HCT116 (cell line): ENCODE measurements at regions not wholly inside any gene's neighbourhood (a gene's known extent, or its start where the extent isn't known, plus 50 kb on each side); places are given as distances from the start of the nearest gene placed in this dataset.

ENCODE experiments used
- ATAC-seq: fragments of 200-7000 bp; cut with Tn5 transposase; 2 replicates; pipeline ENCODE4 v1.9.1; 2020; ENCODE audit warnings: mild to moderate bottlenecking, moderate library complexity
- BruUV-seq: library from RNA; stranded (reverse); fragments of 400-500 nt; replicated peaks from 2 replicates; lab custom pipeline; 2021; lab: Mats Ljungman, UMichigan
- CTCF ChIA-PET: fragments of 300-600 bp; sonication (Branson Sonifier 250); formaldehyde crosslinking; loops from one replicate; lab custom pipeline; 2021; ENCODE audit warnings: antibody characterized with exemption; lab: Charles Lee
- POLR2A ChIA-PET: fragments of 300-600, 350-600 bp; sonication (Branson Sonifier 250); formaldehyde crosslinking; loops from one replicate; lab custom pipeline; 2021; ENCODE audit warnings: antibody characterized with exemption; lab: Charles Lee
- RAD21 ChIA-PET, 2 experiments: fragments of 300-600 bp; sonication (Branson Sonifier 250); formaldehyde crosslinking; loops; one replicate each; lab custom pipeline; 2023; ENCODE audit warnings: low total read pairs in 2 of 2; ENCODE audit not compliant: uncharacterized antibody in 2 of 2, unreplicated experiment in 2 of 2, low non-redundant PET in 1 of 2; lab: Charles Lee
- DNase-seq: peaks from one replicate; pipeline ENCODE4 v3.0.0-alpha.2; 2010; ENCODE audit warnings: low read depth, low spot score
- H2AFZ ChIP-seq: fragments of 200-600 bp; shearing (Covaris generic), sonication (generic); 2 replicates; pipeline ENCODE4 v1.6.1; 2017; ENCODE audit warnings: low read depth, mixed run types, mixed read lengths, antibody characterized with exemption, low read length; ENCODE audit not compliant: poor library complexity, severe bottlenecking
- H3K27ac ChIP-seq: 2 replicates; pipeline ENCODE4 v1.5.1; 2012; ENCODE audit warnings: low read depth, low read length
- H3K27me3 ChIP-seq: fragments of 200-600 bp; sonication (generic); 2 replicates; pipeline ENCODE4 v1.6.1; 2016; ENCODE audit warnings: mixed run types, low read length, mixed read lengths; ENCODE audit not compliant: insufficient read depth
- H3K36me3 ChIP-seq, 2 experiments: fragments of 200-500 bp in 1 of 2; fragments of 200-600 bp in 1 of 2; sonication (Bioruptor generic) in 1 of 2; sonication (generic) in 1 of 2; 2 replicates each; pipeline versions ENCODE4 v1.5.1 to v1.6.1; 2014 to 2016; ENCODE audit warnings: low read length in 2 of 2, inconsistent platforms in 1 of 2, mixed read lengths in 1 of 2, mixed run types in 1 of 2; ENCODE audit not compliant: insufficient read depth in 2 of 2, control insufficient read depth in 1 of 2
- H3K4me1 ChIP-seq, 2 experiments: fragments of 200-600 bp in 1 of 2; sonication (generic) in 1 of 2; 2 replicates each; pipeline versions ENCODE4 v1.5.1 to v1.6.1; 2012 to 2017; ENCODE audit warnings: low read length in 2 of 2, inconsistent platforms in 1 of 2, mild to moderate bottlenecking in 1 of 2, mixed read lengths in 1 of 2, mixed run types in 1 of 2, moderate library complexity in 1 of 2; ENCODE audit not compliant: insufficient read depth in 2 of 2, control insufficient read depth in 1 of 2
- H3K4me2 ChIP-seq: fragments of 200-600 bp; sonication (generic); 2 replicates; pipeline ENCODE4 v1.6.1; 2017; ENCODE audit warnings: mixed run types, low read length, mixed read lengths
- H3K4me3 ChIP-seq, 2 experiments: fragments of 200-600 bp in 1 of 2; sonication (generic) in 1 of 2; replicated peaks in 1 of 2; 2 replicates each; pipeline ENCODE4 v1.5.1; 2011 to 2016; ENCODE audit warnings: low read length in 2 of 2, control low read depth in 1 of 2, low read depth in 1 of 2, mild to moderate bottlenecking in 1 of 2, mixed read lengths in 1 of 2, mixed run types in 1 of 2
- H3K79me2 ChIP-seq: fragments of 200-600 bp; sonication (generic); 2 replicates; pipeline ENCODE4 v1.6.1; 2017; ENCODE audit warnings: mild to moderate bottlenecking, mixed run types, low read length, moderate library complexity, mixed read lengths; ENCODE audit not compliant: insufficient read depth
- H3K9ac ChIP-seq: fragments of 200-600 bp; sonication (generic); 2 replicates; pipeline ENCODE4 v1.6.1; 2016; ENCODE audit warnings: low read length, mixed read lengths
- H3K9me2 ChIP-seq: fragments of 200-600 bp; sonication (generic), shearing (Covaris generic); 2 replicates; pipeline ENCODE4 v1.6.1; 2017; ENCODE audit warnings: mixed run types, mild to moderate bottlenecking, moderate library complexity; ENCODE audit not compliant: insufficient read depth
- H3K9me3 ChIP-seq, 2 experiments: fragments of 200-500 bp in 1 of 2; fragments of 200-600 bp in 1 of 2; sonication (Bioruptor generic) in 1 of 2; sonication (generic) in 1 of 2; 2 replicates each; pipeline ENCODE4 v1.6.1; 2014 to 2017; ENCODE audit warnings: low read length in 2 of 2, mixed read lengths in 2 of 2, inconsistent platforms in 1 of 2, low read depth in 1 of 2, mild to moderate bottlenecking in 1 of 2, mixed run types in 1 of 2, moderate library complexity in 1 of 2; ENCODE audit not compliant: control insufficient read depth in 1 of 2, insufficient read depth in 1 of 2
- H4K20me1 ChIP-seq: fragments of 200-600 bp; sonication (generic), shearing (Covaris generic); 2 replicates; pipeline ENCODE4 v1.6.1; 2017; ENCODE audit warnings: mixed run types, mild to moderate bottlenecking, moderate library complexity; ENCODE audit not compliant: insufficient read depth
- ATF3 ChIP-seq: IDR thresholded peaks from 2 replicates; pipeline ENCODE4 v1.6.1; 2012
- CEBPB ChIP-seq: IDR thresholded peaks from 2 replicates; pipeline ENCODE4 v1.6.1; 2012; ENCODE audit warnings: low read depth
- CTCF ChIP-seq, 3 experiments: fragments of 200-600 bp in 1 of 3; sonication (generic) in 1 of 3; IDR thresholded peaks in 2 of 3; conservative IDR thresholded peaks in 1 of 3; 2 replicates each; pipeline ENCODE4 v1.5.1; 2012 to 2017; ENCODE audit warnings: low read depth in 2 of 3, low read length in 2 of 3, antibody characterized with exemption in 1 of 3, borderline replicate concordance in 1 of 3, control low read depth in 1 of 3, mild to moderate bottlenecking in 1 of 3, mixed read lengths in 1 of 3, mixed run types in 1 of 3, moderate library complexity in 1 of 3; ENCODE audit not compliant: insufficient read depth in 1 of 3
- ELF1 ChIP-seq: IDR thresholded peaks from 2 replicates; pipeline ENCODE4 v1.6.1; 2012; ENCODE audit warnings: low read depth, borderline replicate concordance
- EZH2 ChIP-seq: fragments of 200-600 bp; sonication (generic); IDR thresholded peaks from 2 replicates; pipeline ENCODE4 v1.6.1; 2017; ENCODE audit warnings: antibody characterized with exemption, mixed run types
- EZH2phosphoT487 ChIP-seq: fragments of 200-600 bp; IDR thresholded peaks from 2 replicates; pipeline ENCODE4 v1.6.1; 2018; ENCODE audit warnings: antibody characterized with exemption, borderline replicate concordance
- FOSL1 ChIP-seq: IDR thresholded peaks from 2 replicates; pipeline ENCODE4 v1.6.1; 2012; ENCODE audit warnings: low read depth
- MAX ChIP-seq: IDR thresholded peaks from 2 replicates; pipeline ENCODE4 v1.6.1; 2012
- POLR2AphosphoS5 ChIP-seq: IDR thresholded peaks from 2 replicates; pipeline ENCODE4 v1.6.1; 2011; ENCODE audit warnings: mild to moderate bottlenecking, low read depth, low read length, moderate library complexity
- RAD21 ChIP-seq: IDR thresholded peaks from 2 replicates; pipeline ENCODE4 v1.6.1; 2012; ENCODE audit warnings: low read depth, mild to moderate bottlenecking
- YY1 ChIP-seq: IDR thresholded peaks from 2 replicates; pipeline ENCODE4 v1.6.1; 2011; ENCODE audit warnings: low read length, low read depth, moderate library complexity, mild to moderate bottlenecking; ENCODE audit not compliant: insufficient replicate concordance; ENCODE audit errors: extremely low read depth
- ZNF274 ChIP-seq: fragments of 200-500 bp; sonication (Bioruptor generic); IDR thresholded peaks from 2 replicates; pipeline ENCODE4 v1.6.1; 2014; ENCODE audit warnings: mild to moderate bottlenecking, low read depth, low read length, inconsistent platforms
- intact Hi-C: fragments of 100-400 bp; cut with micrococcal nuclease; formaldehyde crosslinking; loops from 2 replicates; pipeline ENCODE4 v1.10.0; 2022

GRCh38 chr3:84440291-84440690, 518.5 kb upstream of the CADM2 start (continued):
- TF ChIP-seq ATF3, result no peak
- TF ChIP-seq CEBPB, result no peak
- no peak for TF ChIP-seq FOSL1
- no peak for TF ChIP-seq RAD21

- no peak overlapping the region for H3K27ac ChIP-seq
- H3K9ac ChIP-seq, result no peak overlapping the region
- POLR2A ChIA-PET, result no interaction called here
- TF ChIP-seq POLR2AphosphoS5 (no peak), ATF3 (no peak)
- no peaks in the 10 kb centered on the region for H3K79me2 ChIP-seq
- RAD21 ChIA-PET, result no interaction called here
- BruUV-seq, result no TSS peak
- no peak for ATAC-seq
- H3K4me2 ChIP-seq, result no peak overlapping the region
- peaks cover 0 to 36% of the 10 kb centered on the region in 2 experiments; a peak in 3 of 4 replicates for H3K9me3 ChIP-seq
- H3K36me3 ChIP-seq, result no peaks in the 10 kb centered on the region
- H3K4me1 ChIP-seq, result no peaks in the 10 kb centered on the region
- no peak overlapping the region for H3K4me3 ChIP-seq
- no peak for DNase-seq
- no peaks in the 10 kb centered on the region for H4K20me1 ChIP-seq
- H2AFZ ChIP-seq, result no peak overlapping the region
- intact Hi-C loops, result no loop called here
- CTCF ChIA-PET, result no interaction called here
- no peaks in the 10 kb centered on the region for H3K27me3 ChIP-seq
- no peaks in the 10 kb centered on the region for H3K9me2 ChIP-seq
Measured at GRCh38 chr3:84442533-84442932, 516.3 kb upstream of the CADM2 start.

GRCh38 chr3:84444726-84445521, 513.9 kb upstream of the CADM2 start:
- no peaks in the 10 kb centered on the region for H3K27me3 ChIP-seq
- TF ChIP-seq EZH2 (no peak), ZNF274 (no peak), YY1 (no peak), FOSL1 (no peak), CTCF (IDR thresholded peaks at IDR 0.05 in 2 of 3, conservative IDR thresholded peaks at IDR 0.05 in 1 of 3; ENCODE audit: borderline replicate concordance in 1 of 3, insufficient read depth in 1 of 3, low read depth in 2 of 3, low read length in 2 of 3) (no peak), MAX (no peak), ELF1 (no peak), EZH2phosphoT487 (no peak)

More at GRCh38 chr3:84444726-84445521, 513.9 kb upstream of the CADM2 start:
- Histone ChIP-seq H3K36me3 (no peaks in the 10 kb centered on the region), H3K79me2 (no peaks in the 10 kb centered on the region), H3K9me3 (peaks cover 6 to 40% of the 10 kb centered on the region in 2 experiments; a peak in 2 of 4 replicates), H3K4me2 (no peak overlapping the region), H3K4me3 (no peak overlapping the region), H3K4me1 (no peaks in the 10 kb centered on the region), H3K9ac (no peak overlapping the region), H3K9me2 (no peaks in the 10 kb centered on the region), H2AFZ (no peak overlapping the region), H3K27ac (no peak overlapping the region), H4K20me1 (no peaks in the 10 kb centered on the region)
- ATAC-seq (no peak), DNase-seq (no peak)
- ChIA-PET POLR2A (no interaction called here), RAD21 (no interaction called here), CTCF (no interaction called here)
- no TSS peak for BruUV-seq
- intact Hi-C loops, result no loop called here
